ENCODE measurements at regions not wholly inside any gene's neighbourhood (a gene's known extent, or its start where the extent isn't known, plus 50 kb on each side); places are given as distances from the start of the nearest gene placed in this dataset.

- no peak for DNase-seq
Observed at GRCh38 chr11:114758627-114759026, 80.3 kb downstream of the NXPE2 start.

- DNase-seq, result peak; percentile 42 to 79 (median 78)
Observed at GRCh38 chr11:114762408-114762807, 84.1 kb downstream of the NXPE2 start.

GRCh38 chr11:114764563-114764962, 86.2 kb downstream of the NXPE2 start:
- no peak for DNase-seq

GRCh38 chr11:114771172-114771571, 92.8 kb downstream of the NXPE2 start:
- DNase-seq, result no peak

- DNase-seq, result no peak
Observed at GRCh38 chr11:114773541-114774338, 95.4 kb downstream of the NXPE2 start.

GRCh38 chr11:114774599-114775361, 96.5 kb downstream of the NXPE2 start:
- DNase-seq, result peak; percentile 33 to 63 (median 46)

- DNase-seq, result peak in 2 of 3 donors; percentile 21 to 47
Observed at GRCh38 chr11:114775875-114776621, 97.7 kb downstream of the NXPE2 start.

- no peak for DNase-seq
Observed at GRCh38 chr11:114776956-114777355, 98.6 kb downstream of the NXPE2 start.

- no peak for DNase-seq
Observed at GRCh38 chr11:114779189-114779588, 100.9 kb downstream of the NXPE2 start.

- DNase-seq, result no peak
Observed at GRCh38 chr11:114782650-114783310, 104.5 kb downstream of the NXPE2 start.

- no peak for DNase-seq
Observed at GRCh38 chr11:114783805-114784204, 105.5 kb downstream of the NXPE2 start.

GRCh38 chr11:114784216-114784615, 105.9 kb downstream of the NXPE2 start:
- DNase-seq, result peak in 2 of 3 donors; percentile 32 to 63

GRCh38 chr11:114784891-114785290, 106.6 kb downstream of the NXPE2 start:
- no peak for DNase-seq

- DNase-seq, result no peak
Observed at GRCh38 chr11:114785820-114786219, 107.5 kb downstream of the NXPE2 start.

- no peak for DNase-seq
Observed at GRCh38 chr11:114787126-114787525, 108.8 kb downstream of the NXPE2 start.

GRCh38 chr11:114790910-114791309, 112.6 kb downstream of the NXPE2 start:
- no peak for DNase-seq

- no peak for DNase-seq
Observed at GRCh38 chr11:114794048-114794684, 115.8 kb downstream of the NXPE2 start.

- DNase-seq, result peak in 1 of 3 donors; percentile 2
Observed at GRCh38 chr11:114796954-114797721, 118.8 kb downstream of the NXPE2 start.

- peak in 1 of 3 donors; percentile 8 for DNase-seq
Observed at GRCh38 chr11:114799476-114799875, 121.1 kb downstream of the NXPE2 start.

GRCh38 chr11:114801773-114802172, 123.4 kb downstream of the NXPE2 start:
- no peak for DNase-seq

Measured in muscle of back (tissue), 3 donors.